OCI-LY3 (cell line): ENCODE measurements at regions not wholly inside any gene's neighbourhood (a gene's known extent, or its start where the extent isn't known, plus 50 kb on each side); places are given as distances from the start of the nearest gene placed in this dataset.

Experiments used
- EZH2phosphoT487 ChIP-seq: fragments of 200-600 bp; shearing (Covaris generic); IDR thresholded peaks from 2 replicates; pipeline ENCODE4 v1.6.1; 2018; ENCODE audit warnings: antibody characterized with exemption, mixed run types, low read depth
- TF ChIP-seq, protein P1 (sequence below): fragments of 200-600, 300-600 bp; sonication (generic); IDR thresholded peaks from 2 replicates; pipeline ENCODE4 v1.5.1; 2014; ENCODE audit warnings: antibody characterized with exemption, low read length, low read depth

DNA sequence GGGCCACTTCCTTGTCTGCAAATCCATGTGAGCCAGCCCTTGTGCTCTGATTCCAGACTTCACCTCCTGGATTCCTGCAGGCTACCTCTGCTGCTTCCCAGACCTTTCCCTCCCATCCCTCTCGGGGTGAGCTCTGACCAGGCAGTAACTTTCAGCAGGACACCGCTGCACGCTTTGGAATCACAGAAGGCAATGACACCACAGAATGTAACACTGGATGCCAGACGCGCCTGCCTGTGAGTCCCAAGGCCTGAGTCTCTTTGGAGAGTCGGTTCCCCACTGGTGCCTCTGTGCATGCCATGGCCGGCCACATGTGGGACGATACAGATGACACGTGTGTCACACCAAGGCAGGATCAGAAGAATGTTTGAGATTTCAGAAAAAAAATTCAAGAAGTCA is 89.7 kb upstream of the ERRFI1 start:
- TF ChIP-seq, protein P1, sequence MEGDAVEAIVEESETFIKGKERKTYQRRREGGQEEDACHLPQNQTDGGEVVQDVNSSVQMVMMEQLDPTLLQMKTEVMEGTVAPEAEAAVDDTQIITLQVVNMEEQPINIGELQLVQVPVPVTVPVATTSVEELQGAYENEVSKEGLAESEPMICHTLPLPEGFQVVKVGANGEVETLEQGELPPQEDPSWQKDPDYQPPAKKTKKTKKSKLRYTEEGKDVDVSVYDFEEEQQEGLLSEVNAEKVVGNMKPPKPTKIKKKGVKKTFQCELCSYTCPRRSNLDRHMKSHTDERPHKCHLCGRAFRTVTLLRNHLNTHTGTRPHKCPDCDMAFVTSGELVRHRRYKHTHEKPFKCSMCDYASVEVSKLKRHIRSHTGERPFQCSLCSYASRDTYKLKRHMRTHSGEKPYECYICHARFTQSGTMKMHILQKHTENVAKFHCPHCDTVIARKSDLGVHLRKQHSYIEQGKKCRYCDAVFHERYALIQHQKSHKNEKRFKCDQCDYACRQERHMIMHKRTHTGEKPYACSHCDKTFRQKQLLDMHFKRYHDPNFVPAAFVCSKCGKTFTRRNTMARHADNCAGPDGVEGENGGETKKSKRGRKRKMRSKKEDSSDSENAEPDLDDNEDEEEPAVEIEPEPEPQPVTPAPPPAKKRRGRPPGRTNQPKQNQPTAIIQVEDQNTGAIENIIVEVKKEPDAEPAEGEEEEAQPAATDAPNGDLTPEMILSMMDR = no peak
- no peak for TF ChIP-seq EZH2phosphoT487
